HFFc6 (cell line): ENCODE measurements at regions not wholly inside any gene's neighbourhood (a gene's known extent, or its start where the extent isn't known, plus 50 kb on each side); places are given as distances from the start of the nearest gene placed in this dataset.
"Not testable (repeated sequence)": the region's sequence is repeated elsewhere in the genome, so short reads cannot be mapped to it uniquely, and the experiment has no call there.

Experiments
- DNase-seq: peaks from one replicate; pipeline ENCODE4 v3.0.0-alpha.2; 2018
- H3K27ac Mint-ChIP-seq: 2 replicates; pipeline ENCODE4 v1.8.0; 2020; ENCODE audit warnings: mild to moderate bottlenecking, mixed read lengths
- H3K27me3 Mint-ChIP-seq: 2 replicates; pipeline ENCODE4 v1.8.0; 2021; ENCODE audit warnings: mild to moderate bottlenecking, moderate library complexity, mixed read lengths; ENCODE audit not compliant: insufficient read depth
- H3K36me3 Mint-ChIP-seq: 2 replicates; pipeline ENCODE4 v1.8.0; 2021; ENCODE audit warnings: low read depth, mixed read lengths
- H3K4me1 Mint-ChIP-seq: 2 replicates; pipeline ENCODE4 v1.8.0; 2020; ENCODE audit warnings: low read depth, mixed read lengths
- H3K4me3 Mint-ChIP-seq: 2 replicates; pipeline ENCODE4 v1.8.0; 2020; ENCODE audit warnings: mild to moderate bottlenecking, moderate library complexity, mixed read lengths
- H3K9me3 Mint-ChIP-seq: 2 replicates; pipeline ENCODE4 v1.8.0; 2020; ENCODE audit warnings: mild to moderate bottlenecking, mixed read lengths
- CTCF ChIP-seq: fragments of 200-600 bp; sonication (generic); IDR thresholded peaks from 2 replicates; pipeline ENCODE4 v1.5.0; 2021; ENCODE audit warnings: antibody characterized with exemption, mild to moderate bottlenecking

GRCh38 chr16:79991969-79992368 lies 391.4 kb upstream of the MAF start:
- Mint-ChIP-seq H3K36me3 (no peaks in the 10 kb centered on the region), H3K4me1 (no peaks in the 10 kb centered on the region), H3K9me3 (no peaks in the 10 kb centered on the region), H3K27ac (no peak overlapping the region), H3K4me3 (no peak overlapping the region), H3K27me3 (peaks cover 9% of the 10 kb centered on the region; the same call in 1 of the 2 replicates)
- no peak for TF ChIP-seq CTCF
- no peak for DNase-seq

- Mint-ChIP-seq H3K27ac (no peak overlapping the region), H3K4me1 (no peaks in the 10 kb centered on the region), H3K27me3 (peaks cover 7% of the 10 kb centered on the region; the same call in 1 of the 2 replicates)
Measured at GRCh38 chr16:79988721-79989220, 388.2 kb upstream of the MAF start.

GRCh38 chr16:79988089-79988488 lies 387.6 kb upstream of the MAF start:
- H3K4me3 Mint-ChIP-seq, result no peak overlapping the region
- DNase-seq, result no peak
- H3K27me3 Mint-ChIP-seq, result peaks cover 7% of the 10 kb centered on the region; the same call in 1 of the 2 replicates
- H3K36me3 Mint-ChIP-seq, result no peaks in the 10 kb centered on the region
- no peak for TF ChIP-seq CTCF
- no peaks in the 10 kb centered on the region for H3K4me1 Mint-ChIP-seq
- H3K27ac Mint-ChIP-seq, result no peak overlapping the region
- H3K9me3 Mint-ChIP-seq, result no peaks in the 10 kb centered on the region

More at GRCh38 chr16:79988721-79989220, 388.2 kb upstream of the MAF start:
- TF ChIP-seq CTCF, result no peak
- Mint-ChIP-seq H3K4me3 (no peak overlapping the region), H3K36me3 (no peaks in the 10 kb centered on the region), H3K9me3 (no peaks in the 10 kb centered on the region)
- DNase-seq, result no peak

- H3K27ac Mint-ChIP-seq, result no peak overlapping the region
- no peak for TF ChIP-seq CTCF
- peaks cover 7% of the 10 kb centered on the region; the same call in 1 of the 2 replicates for H3K27me3 Mint-ChIP-seq
- no peaks in the 10 kb centered on the region for H3K4me1 Mint-ChIP-seq
- no peaks in the 10 kb centered on the region for H3K9me3 Mint-ChIP-seq
- H3K4me3 Mint-ChIP-seq, result no peak overlapping the region
- no peak for DNase-seq
- no peaks in the 10 kb centered on the region for H3K36me3 Mint-ChIP-seq
Measured at GRCh38 chr16:79986352-79986751, 385.8 kb upstream of the MAF start.

GRCh38 chr16:79985606-79986005 lies 385.1 kb upstream of the MAF start:
- peaks cover 7% of the 10 kb centered on the region; the same call in 1 of the 2 replicates for H3K27me3 Mint-ChIP-seq
- TF ChIP-seq CTCF, result no peak
- H3K27ac Mint-ChIP-seq, result no peak overlapping the region
- DNase-seq, result no peak
- H3K4me3 Mint-ChIP-seq, result no peak overlapping the region
- H3K9me3 Mint-ChIP-seq, result no peaks in the 10 kb centered on the region
- H3K4me1 Mint-ChIP-seq, result no peaks in the 10 kb centered on the region
- no peaks in the 10 kb centered on the region for H3K36me3 Mint-ChIP-seq

- not testable (repeated sequence) for H3K27me3 Mint-ChIP-seq, H3K27ac Mint-ChIP-seq, H3K4me3 Mint-ChIP-seq, H3K4me1 Mint-ChIP-seq, H3K9me3 Mint-ChIP-seq, H3K36me3 Mint-ChIP-seq, DNase-seq
Measured at GRCh38 chr16:79984149-79984548, 383.6 kb upstream of the MAF start.
